Colonic mucosa (tissue), 4 donors: ENCODE measurements at regions not wholly inside any gene's neighbourhood (a gene's known extent, or its start where the extent isn't known, plus 50 kb on each side); places are given as distances from the start of the nearest gene placed in this dataset.
"Not testable (repeated sequence)": the region's sequence is repeated elsewhere in the genome, so short reads cannot be mapped to it uniquely, and the experiment has no call there.

Experiments used
- DNase-seq: peaks from one replicate; pipeline ENCODE4 v3.0.0-alpha.2; 2020
- H3K27ac ChIP-seq: fragments of 200-600 bp; one replicate; pipeline ENCODE4 v1.8.0; 2021
- H3K27me3 ChIP-seq: fragments of 200-600 bp; one replicate; pipeline ENCODE4 v1.8.0; 2021
- H3K36me3 ChIP-seq: fragments of 200-600 bp; one replicate; pipeline ENCODE4 v1.8.0; 2021
- H3K4me1 ChIP-seq: fragments of 200-600 bp; one replicate; pipeline ENCODE4 v1.8.0; 2021; ENCODE audit warnings: mild to moderate bottlenecking
- H3K4me3 ChIP-seq: fragments of 200-600 bp; one replicate; pipeline ENCODE4 v1.8.0; 2021
- H3K9ac ChIP-seq, 2 donors: one replicate each; pipeline ENCODE4 v1.7.0; 2013; ENCODE audit warnings: control low read depth in 2 of 2, low read depth in 2 of 2, low read length in 2 of 2
- H3K9me3 ChIP-seq: fragments of 200-600 bp; one replicate; pipeline ENCODE4 v1.8.0; 2021
- intact Hi-C: fragments of 100-400 bp; cut with DNase I; formaldehyde crosslinking; loops from one replicate; pipeline ENCODE4 v1.14.1; 2022
- TF ChIP-seq, protein P1 (sequence below): fragments of 200-600 bp; IDR thresholded peaks from one replicate; pipeline ENCODE4 v1.8.0; 2022; ENCODE audit warnings: antibody characterized with exemption, mild to moderate bottlenecking
- donor health status: healthy.
- donor health status: DM: no; HTN: no; CAD: no.
- donor health status: DM: no; HTN: no; CAD: no.

DNA sequence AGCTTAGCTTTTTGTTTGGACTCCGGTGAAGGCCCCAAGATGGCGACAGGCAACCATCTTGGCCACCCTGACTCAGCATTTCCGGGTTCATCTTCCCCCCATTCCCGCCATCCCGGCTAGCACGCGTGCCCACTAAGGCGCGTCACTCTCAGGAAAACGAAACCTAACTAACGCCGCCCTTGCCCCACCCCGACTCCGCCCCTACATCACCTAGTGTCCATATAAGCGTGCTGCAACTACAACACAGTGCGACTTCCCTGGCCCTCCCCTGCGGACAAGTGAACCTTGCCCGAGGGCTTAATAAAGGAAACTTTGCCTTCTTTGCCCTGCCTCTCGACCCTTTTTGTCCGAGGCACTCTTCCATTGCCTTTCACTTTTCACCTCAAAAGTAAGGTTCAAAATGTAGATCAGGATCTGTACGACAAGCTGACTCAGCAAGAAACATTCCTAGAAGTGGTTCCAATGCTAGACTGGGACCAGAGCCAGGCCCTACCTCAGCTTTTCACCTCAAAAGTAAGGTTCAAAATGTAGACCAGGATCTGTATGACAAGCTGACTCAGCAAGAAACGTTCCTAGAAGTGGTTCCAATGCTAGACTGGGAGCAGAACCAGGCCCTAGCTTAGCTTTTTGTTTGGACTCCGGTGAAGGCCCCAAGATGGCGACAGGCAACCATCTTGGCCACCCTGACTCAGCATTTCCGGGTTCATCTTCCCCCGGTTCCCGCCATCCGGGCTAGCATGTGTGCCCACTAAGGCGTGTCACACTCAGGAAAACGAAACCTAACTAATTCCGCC is 51.9 kb upstream of the TMEM97 start:
- DNase-seq, H3K27me3 ChIP-seq, H3K27ac ChIP-seq, H3K36me3 ChIP-seq, H3K9me3 ChIP-seq, H3K9ac ChIP-seq, intact Hi-C loops, H3K4me3 ChIP-seq, H3K4me1 ChIP-seq: not testable (repeated sequence)

DNA sequence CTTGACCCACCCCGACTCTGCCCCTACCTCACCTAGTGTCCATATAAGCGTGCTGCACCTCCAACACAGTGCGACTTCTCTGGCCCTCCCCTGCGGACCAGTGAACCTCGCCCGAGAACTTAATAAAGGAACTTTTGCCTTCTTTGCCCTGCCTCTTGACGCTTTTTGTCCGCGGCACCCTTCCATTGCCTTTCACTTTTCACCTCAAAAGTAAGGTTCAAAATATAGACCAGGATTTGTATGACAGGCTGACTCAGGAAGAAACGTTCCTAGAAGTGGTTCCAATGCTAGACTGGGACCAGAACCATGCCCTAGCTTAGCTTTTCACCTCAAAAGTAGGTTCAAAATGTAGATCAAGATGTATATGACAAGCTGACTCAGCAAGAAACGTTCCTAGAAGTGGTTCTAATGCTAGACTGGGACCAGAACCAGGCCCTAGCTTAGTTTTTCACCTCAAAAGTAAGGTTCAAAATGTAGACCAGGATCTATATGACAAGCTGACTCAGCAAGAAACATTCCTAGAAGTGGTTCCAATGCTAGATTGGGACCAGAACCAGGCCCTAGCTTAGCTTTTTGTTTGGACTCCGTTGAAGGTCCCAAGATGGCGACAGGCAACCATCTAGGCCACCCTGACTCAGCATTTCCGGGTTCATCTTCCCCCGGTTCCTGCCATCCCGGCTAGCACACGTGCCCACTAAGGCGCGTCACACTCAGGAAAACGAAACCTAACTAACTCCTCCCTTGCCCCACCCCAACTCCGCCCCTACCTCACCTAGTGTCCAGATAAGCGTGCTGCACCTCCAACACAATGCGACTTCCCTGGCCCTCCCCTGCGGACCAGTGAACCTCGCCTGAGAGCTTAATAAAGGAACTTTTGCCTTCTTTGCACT is 51.0 kb upstream of the TMEM97 start:
- Histone ChIP-seq H3K9ac (no peak overlapping the region), H3K36me3 (no peaks in the 10 kb centered on the region), H3K9me3 (no peaks in the 10 kb centered on the region), H3K27ac (no peak overlapping the region), H3K4me3 (no peak overlapping the region), H3K27me3 (no peaks in the 10 kb centered on the region), H3K4me1 (no peaks in the 10 kb centered on the region)
- TF ChIP-seq, protein P1, sequence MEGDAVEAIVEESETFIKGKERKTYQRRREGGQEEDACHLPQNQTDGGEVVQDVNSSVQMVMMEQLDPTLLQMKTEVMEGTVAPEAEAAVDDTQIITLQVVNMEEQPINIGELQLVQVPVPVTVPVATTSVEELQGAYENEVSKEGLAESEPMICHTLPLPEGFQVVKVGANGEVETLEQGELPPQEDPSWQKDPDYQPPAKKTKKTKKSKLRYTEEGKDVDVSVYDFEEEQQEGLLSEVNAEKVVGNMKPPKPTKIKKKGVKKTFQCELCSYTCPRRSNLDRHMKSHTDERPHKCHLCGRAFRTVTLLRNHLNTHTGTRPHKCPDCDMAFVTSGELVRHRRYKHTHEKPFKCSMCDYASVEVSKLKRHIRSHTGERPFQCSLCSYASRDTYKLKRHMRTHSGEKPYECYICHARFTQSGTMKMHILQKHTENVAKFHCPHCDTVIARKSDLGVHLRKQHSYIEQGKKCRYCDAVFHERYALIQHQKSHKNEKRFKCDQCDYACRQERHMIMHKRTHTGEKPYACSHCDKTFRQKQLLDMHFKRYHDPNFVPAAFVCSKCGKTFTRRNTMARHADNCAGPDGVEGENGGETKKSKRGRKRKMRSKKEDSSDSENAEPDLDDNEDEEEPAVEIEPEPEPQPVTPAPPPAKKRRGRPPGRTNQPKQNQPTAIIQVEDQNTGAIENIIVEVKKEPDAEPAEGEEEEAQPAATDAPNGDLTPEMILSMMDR, result no peak
- no peak for DNase-seq
- intact Hi-C loops, result no loop called here

DNA sequence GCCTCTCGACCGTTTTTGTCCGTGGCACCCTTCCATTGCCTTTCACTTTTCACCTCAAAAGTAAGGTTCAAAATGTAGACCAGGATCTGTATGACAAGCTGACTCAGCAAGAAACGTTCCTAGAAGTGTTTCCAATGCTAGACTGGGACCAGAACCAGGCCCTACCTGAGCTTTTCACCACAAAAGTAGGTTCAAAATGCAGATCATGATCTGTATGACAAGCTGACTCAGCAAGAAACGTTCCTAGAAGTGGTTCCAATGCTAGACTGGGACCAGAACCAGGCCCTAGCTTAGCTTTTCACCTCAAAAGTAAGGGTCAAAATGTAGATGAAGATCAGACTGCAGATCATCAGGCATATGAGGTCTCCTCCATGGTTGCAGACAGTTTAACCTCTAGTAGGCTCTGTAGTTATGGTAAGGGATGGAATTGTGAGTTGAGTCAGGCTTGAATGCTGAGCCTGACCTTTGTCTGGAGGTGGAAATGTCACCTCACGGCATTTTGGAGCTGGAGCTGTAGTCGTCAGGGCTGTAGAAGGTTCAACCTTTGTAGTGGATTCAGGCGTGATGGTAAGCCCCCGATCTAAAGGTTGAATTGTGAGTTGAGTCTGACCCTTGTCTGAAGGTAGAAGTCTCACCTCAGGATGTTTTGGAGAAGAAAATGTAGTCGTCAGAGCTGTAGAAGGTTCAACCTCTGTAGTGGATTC is 50.2 kb upstream of the TMEM97 start:
- Histone ChIP-seq H3K27me3 (no peaks in the 10 kb centered on the region), H3K4me1 (no peaks in the 10 kb centered on the region), H3K9ac (no peak overlapping the region), H3K27ac (no peak overlapping the region), H3K36me3 (no peaks in the 10 kb centered on the region), H3K9me3 (no peaks in the 10 kb centered on the region), H3K4me3 (no peak overlapping the region)
- TF ChIP-seq, protein P1, result no peak
- no peak for DNase-seq
- intact Hi-C loops, result no loop called here
